Brain pericyte (primary cell): ENCODE measurements at regions not wholly inside any gene's neighbourhood (a gene's known extent, or its start where the extent isn't known, plus 50 kb on each side); places are given as distances from the start of the nearest gene placed in this dataset.

Experiments used
- DNase-seq: peaks from one replicate; pipeline ENCODE4 v3.0.0-alpha.2; 2012; ENCODE audit warnings: low read depth, low spot score

DNA sequence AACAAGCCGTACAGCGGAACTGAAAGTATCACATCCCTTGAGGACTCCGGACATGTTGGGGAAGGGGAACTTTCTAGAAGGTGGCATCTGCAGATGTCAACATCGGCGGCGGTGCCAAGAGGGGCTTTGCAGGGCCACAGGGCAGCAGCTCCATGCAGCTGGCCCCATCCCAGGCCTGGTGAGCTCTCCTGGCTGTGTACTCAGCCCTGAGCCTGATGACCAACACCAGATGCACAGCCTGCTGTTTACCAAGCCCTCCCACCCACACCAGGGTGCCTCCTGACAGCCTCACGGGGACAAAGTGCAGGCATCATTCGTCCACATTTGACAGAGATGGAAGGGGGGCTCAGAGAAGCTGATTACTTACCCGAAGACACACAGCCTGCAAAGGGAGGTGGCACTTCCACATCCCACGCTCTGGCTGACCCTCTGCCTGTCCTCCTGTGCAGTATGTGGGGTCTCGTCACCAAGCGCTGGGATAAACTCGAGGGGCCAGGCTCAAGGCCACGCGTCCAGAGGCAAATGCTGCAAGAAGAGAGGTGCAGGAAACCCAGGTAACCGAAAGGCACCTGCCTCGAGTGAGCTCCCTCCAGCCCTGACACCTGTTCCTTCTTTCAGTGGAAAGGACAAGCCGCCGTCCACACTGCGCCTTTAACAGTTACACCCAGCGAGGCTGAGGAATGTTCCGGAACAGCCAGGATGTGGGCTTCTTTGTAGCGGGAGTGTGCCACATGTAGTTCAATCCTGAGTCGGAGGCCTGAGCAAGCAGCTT lies 69.0 kb upstream of the ASAP2 start:
- DNase-seq: no peak

DNA sequence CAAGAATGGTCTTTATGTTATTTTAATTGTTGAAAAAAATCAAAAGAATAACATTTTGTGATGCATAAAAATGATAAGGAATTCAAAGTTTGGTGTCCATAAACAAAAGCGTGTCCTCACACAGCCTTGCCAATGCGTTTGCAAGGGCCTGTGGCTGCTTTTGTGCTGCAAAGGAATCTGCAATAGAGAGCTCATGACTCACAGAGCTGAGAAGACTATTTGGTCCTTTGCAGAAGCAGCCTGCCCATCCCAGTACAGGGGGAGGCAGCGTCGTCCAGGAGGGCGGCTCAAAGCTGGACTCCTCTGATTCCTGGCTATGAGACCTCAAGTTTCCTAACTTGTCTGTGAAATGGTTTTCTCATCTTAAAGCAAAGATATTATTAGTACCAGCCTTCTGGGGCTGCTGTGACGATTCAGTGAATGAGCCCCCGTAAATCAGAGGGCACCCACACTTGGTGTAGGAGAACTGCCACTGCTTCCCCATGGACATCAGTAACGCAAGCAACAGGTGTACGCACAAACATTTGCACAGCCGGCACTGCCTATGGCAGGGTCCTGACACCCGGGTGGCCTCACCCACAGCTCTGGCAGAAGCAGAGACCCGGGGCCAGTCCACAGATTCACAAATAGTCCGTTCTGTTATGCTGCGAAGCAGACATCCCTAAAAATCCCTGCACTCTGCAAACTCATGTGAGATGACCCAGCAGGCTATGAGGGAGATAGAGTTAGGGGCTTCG lies 70.6 kb upstream of the ASAP2 start:
- DNase-seq: no peak

DNA sequence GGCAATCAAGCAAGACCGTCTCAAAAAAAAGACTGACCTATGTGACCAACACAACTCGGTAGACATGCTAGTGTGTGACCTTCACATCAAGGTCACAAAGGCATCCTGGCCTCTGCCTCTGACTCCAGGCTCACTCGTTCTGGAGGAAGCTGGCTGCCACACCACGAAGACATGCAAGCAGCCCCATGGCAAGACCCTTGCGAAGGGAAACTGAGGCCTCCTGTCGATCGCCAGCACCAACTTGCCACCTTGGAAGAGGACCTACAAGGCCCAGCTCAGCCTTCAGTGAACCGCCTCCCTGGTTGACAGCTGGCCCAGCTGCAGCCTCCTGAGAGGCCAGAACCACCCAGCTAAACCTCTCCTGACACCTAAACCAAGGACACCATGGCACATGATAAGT lies 79.3 kb upstream of the ASAP2 start:
- no peak for DNase-seq

DNA sequence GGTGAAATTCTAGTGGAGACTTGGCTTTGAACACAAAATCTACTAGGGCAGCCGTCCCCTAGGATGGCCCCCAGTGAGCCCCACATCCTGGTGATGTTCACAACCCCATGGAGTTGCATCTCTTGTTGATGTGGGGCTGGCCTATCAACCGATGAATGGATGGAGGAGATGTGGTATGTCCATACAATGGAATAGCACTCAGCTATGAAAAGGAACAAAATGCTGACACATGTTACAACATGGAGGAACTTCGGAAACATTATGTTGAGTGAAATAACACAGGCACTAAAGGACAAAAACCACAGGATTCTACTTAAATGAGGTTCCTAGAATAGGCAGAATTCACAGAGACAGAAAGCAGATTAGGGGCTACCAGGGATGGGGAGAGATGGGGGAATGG lies 80.1 kb upstream of the ASAP2 start:
- DNase-seq: no peak

DNA sequence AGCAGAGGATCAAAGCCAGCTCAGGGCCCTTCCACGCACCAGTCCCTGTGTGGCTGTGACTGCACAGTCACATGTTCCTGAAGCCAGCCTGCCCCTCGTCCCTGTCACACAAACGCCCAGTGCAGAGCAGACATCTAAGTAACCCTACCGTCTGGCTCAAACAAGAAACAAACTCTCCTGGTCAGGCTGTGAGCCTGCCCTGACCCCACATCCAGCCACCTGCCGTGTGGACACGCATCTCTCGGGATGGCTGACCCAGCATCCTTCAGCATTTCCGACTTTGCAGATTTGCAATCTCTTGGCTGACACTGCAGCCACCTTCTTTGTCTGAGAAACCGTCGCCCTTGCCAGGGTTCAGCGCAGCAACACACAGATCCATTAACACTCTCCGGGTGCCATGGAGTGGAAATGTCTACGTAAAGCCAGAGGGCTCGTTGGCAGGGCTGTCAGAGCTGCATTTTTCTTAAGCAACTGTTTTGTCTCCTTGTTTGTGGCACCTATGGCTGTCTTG lies 82.3 kb upstream of the ASAP2 start:
- no peak for DNase-seq

DNA sequence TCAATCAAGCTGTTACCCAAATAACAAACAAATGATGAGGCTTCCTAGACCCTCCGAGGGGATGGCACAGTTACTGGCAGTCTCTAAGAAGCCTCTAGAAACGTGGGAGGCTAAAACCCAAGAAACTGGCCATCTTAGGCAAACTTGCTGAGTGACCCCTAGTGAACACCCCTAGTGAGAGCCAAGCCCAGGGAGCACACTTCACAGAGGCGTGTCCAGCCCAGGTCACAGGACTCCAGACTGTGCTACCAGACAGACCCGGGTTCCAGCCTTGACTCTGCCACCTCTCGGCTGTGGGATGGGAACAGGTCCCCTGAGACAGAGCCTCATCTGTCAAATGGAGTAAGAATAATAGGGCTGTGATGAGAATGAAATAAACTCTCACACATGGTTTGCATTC lies 83.5 kb upstream of the ASAP2 start:
- DNase-seq: no peak

DNA sequence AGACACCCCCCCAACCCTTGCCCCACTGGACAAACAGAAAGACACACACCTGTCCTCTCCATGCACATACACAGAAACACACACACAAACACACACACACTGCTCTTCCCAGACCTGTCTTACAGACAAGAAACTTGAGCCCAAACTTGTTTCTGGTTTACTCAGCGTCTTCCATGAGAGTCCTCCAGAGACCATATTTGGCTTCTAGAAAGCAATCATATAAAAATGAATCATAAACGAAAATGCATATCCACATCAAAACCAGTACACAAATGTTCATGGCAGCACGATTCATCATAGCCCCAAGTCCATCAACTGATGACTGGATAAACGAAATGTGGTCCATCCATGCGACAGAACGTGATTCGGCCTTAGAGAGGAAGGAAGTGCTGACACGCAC lies 84.2 kb upstream of the ASAP2 start:
- DNase-seq: no peak

DNA sequence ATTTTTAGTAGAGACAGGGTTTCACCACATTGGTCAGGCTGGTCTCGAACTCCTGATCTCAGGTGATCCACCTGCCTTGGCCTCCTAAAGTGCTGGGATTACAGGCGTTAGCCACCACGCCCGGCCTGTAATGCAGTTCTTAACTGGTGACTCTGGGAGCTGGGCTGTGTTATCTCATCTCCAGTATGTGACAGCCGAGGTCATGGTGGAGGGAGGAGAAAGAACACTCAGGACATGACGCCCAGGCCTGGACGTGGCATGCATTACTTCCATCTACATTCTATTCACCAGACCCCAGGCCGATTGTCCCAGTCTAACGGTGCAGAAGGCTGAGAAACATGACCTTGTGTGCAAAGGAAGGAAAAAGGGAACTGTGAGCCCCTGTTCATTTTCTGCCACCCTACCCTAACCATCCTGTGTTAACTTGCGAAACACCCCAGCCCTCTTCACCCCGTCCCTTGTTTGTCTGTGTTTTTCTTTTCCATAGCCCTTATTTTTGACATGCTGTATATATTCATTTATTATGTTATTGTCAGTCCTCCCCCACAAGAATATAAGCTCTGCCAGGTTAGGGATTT lies 88.1 kb upstream of the ASAP2 start:
- DNase-seq: no peak

DNA sequence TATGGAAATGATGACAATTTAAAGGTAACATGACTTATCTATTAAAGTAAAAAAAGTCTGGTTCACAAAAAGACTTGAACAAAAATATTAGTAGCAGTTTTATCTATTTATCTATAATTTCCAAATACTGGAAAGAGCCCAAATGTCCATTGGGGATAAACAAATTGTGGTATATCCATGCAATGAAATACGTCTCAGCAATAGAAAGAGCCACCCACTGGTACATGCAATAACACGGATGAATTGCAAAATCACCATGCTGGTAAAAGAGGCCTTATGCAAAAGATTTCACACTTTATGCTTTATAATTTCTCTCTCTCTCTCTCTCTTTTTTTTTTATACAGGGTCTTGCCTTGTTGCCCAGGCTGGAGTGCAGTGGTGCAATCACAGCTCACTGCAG lies 91.4 kb upstream of the ASAP2 start:
- DNase-seq: no peak

DNA sequence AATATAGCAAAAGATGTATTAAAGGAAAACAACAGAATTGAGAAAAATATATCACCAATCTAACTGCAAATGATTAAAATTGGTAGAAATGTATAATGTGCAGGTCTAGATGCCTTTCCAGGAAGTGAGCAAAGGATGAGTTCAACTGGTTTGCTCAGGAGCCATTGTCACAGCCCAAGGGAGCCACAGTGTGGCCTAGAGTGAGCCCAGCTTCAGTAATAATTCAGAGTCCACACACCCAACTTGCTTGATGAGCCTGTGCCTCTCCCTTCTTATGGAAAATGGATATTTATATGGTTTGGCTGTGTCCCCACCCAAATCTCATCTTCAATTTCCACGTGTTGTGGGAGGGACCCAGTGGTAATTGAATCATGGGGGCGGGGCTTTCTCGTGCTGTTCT lies 92.2 kb upstream of the ASAP2 start:
- DNase-seq: no peak

DNA sequence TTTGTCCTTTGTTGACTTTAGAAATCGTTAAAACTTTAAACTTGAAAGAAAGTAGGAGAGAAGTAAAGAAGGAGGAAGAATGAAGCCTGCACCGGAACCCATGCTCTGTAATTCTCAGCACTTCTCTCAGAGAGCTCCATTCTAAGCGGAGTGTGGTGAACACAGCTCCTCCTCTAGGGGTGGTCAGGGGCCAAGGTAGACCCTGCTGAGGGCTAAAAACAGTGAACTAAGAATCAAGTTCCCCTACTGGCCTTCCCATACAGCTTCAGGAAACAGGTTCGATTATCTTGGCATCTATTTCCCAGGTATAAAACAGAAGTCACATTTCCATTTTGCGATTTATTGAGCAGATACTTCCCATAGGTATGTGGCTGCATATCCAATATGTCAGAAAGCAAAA lies 92.7 kb upstream of the ASAP2 start:
- DNase-seq: no peak

DNA sequence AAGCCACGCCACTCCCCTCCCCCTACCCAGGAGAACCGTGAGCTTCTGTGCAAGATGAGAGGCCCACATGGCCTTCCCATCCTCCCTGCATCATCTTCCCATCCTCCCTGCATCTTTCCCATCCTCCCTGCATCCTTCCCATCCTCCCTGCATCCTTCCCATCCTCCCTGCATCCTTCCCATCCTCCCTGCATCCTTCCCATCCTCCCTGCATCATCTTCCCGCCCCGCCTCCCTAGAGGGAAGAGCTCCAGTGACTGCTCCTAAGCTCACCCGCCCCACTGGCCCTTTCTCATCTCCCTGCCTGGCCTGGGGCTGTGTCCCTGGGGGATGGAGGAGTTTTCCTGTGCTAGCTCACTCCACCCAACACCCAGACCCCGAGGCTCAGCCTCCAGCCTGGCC lies 93.3 kb upstream of the ASAP2 start:
- DNase-seq: no peak

DNA sequence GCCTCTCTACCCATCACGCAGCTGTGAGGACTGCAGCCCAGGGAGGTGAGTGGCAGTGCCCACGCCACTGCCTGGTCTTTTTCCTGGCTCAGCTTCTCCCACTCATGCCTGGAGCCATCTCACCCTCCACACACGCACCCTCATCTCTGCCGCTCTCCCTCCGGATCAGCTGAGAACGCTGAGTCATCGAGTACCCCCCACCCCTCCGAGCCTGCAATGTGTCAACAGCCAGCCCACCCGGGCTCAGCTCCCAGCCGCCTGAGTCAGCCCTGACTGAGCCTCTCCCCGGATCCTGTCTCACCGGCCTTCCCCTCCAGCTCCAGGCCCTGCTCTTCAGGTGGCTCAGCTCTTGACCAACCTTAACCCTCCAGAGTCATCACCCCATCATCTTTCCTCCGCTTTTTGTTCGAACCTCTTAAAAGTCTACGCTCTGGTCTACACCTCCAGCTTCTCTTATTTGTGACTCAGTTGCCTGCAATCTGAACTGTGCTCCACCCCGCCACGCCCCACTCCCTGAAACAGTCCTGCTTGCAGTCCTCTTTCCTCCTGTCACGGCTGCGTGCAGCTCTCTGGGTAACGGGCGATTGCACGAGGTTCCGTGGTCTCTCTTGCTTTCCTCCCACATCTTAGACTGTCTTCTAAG lies 94.4 kb upstream of the ASAP2 start:
- peak; percentile 72 for DNase-seq

DNA sequence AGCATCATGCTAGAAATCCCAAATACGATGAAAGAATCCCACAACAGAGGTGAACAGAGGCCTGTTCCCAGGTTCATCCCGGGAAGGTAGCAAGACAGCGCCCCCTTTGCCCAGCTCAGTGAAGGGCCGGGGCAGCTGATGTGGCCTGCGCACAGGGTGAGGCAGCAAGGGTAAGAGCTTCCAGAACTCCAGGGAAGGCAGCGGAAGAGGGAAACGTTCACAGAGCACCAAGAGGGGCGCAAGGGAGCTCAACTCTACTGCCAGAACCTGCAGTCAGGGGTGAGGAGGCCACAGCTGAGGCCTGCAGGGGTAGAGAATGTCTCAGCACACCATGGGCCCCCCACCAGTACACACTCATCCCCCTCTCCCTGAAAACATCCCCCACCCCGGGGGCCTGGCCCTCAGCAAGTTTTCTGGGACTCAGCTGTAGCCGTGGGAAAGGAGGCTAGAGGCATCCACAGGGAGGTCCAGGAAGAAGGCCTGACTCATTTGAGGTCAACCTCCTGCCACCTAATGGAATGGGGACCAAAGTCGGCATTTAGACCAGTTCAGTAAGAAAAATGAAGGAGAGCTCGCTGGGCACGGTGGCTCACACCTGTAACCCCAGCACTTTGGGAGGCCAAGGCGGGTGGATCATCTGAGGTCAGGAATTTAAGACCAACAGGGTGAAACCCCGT lies 95.6 kb upstream of the ASAP2 start:
- DNase-seq: peak; percentile 74

DNA sequence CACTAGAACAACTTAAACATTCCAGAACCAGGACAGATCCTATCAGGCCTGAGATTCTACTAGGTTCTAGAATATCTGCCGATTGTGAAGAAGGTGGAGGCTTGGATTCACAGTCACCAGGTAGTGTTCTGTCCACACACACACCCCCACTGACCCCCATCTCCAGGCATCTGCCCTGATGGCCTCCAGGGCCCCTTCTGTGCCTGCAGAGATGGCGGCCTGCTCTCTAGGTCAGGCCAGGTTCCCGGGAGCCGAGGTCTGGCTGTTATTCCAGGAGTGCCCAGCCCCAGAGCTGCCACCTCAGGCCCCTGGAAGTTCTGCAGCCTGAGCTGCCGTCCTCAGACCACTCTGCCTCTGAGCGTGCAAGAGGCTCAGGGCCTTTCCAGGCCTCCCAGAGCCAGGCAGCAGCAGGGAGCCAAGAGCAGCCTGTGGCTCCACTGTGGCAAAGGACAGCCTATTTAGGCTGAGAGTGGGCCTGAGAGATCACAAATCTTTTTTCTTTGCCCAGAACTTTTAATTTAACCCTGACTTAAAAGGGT lies 96.2 kb upstream of the ASAP2 start:
- DNase-seq: no peak

DNA sequence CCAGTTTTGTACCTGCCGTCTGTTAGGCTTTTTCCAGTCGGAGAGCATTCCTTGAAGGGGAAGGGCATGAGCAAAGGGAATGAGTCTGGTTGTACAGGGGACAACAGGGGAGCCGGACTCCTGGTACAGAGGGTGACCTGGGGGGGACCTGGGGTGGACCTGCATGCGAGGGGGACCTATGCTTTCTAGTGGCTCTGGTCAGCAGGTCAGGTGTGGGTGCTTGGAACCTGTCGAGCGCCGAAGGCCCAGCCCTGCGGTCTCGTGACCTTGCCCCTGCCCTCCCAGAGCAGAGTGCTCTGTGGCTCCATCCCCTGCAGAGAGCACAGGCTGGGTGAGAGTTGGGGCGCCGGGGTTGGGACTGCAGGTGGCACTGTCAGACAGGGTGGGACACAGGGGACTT lies 96.7 kb upstream of the ASAP2 start:
- DNase-seq: no peak

DNA sequence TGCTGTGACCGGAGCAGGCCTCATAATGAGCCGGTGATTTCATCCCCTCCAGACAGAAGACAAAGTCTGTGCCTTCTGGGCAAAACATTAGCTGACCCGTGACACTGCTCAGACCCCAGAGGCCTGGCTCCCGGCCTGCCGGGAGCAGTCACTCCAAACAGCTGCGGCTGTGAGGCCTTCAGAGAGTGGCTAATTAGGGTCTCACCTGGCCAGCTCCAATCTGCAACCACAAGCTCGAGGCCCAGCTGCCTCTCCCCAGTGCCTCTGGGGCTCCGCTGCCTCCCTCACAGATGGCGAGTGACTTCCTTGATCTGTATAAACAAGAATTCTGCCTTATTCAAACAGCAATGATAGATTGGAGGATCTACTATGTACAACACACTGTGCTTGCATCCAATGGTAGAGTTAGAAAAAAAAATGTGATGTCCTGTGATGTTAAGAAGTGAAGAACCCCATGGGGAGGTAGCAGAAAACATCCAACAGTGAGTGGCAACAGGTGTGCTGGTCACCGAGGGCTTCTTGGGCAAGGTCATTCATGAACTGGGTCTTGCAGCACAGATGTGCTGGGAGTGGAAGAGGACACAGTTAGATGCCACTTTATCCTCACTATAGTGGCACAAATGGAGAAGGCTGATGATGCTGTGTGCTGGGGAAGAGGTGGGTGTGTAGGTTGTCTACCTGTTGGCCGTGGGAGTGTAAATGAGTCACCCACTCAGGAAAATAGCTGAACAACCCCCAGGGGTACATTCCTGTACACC lies 98.2 kb upstream of the ASAP2 start:
- DNase-seq: no peak

DNA sequence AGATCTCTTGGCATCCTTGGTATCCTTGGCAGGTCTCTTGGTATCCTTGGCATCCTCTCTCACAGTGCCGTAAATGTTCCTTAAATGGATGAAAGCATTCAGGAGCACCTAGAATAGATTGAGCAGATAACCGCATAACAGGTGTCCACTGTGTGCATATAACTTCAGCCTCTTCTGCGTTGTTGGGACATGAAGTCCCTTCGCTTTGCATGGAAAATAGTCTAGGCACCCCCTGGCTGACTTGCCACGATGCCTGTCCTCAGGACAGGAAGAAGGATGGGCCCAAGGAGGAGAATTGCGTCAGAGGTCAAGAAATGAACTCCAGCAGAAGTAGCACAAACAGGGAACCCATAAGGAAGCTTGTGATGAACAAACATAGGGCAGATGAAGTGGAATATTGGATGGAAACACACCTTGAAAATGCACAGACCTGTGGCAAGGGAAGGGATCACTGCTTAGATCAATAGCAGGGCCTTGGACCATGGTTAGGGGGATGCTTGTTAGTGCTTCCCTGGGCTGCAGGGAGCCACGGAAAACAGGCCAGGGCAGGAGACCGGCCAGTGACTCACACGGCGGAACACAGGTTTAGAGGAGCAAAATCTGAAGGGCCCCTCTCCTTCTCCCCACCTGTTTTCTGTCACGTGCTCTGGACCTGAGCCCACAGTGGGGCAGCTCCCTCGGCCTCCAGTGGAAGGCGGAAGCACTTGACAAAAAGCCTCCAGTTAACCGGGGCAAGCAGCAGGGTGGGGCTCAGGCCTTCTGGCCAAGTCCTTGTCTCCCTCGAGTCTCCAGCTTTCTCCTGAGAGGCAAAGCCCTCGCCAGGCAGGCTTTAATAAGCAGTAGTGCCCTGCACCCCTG lies 99.2 kb upstream of the ASAP2 start:
- DNase-seq: no peak

DNA sequence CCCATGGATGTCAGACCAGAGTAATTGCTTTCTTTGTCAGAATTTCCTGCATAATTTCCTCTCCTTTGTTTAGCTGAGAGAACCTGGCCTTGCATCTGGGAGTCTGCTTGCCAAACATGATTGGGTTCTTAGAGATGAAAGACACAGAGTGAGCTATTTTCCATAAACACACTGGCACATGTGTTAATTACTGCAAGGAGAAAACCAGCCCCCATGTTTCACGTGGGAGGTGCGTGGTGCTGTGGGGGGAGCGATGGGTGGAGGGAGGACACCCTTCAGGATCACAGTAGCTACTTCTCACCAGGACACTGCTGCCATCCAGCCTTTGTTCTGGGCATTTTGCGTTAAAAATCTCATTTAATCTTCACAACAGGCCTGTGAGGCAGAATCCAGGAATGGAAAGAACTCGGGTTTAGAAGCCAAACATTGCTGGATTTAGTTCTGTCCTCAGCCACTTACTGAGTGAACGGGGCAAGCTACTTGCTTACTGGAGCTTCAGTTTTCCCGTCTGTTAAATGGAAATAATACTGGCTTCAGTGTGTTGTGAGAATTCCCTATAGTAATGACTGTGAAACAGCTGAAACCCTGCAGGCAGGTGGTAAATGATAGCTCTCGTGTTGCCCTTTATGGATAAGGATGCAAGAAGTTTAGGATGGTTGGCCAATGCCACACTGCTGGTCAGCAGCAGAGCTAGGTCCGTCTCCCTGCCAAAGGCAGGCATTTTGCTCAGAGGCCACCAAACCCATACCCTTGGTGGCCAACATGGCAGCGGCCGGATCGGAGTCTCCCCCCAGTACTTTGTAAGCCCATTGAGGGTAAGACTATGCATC lies 100.1 kb upstream of the ASAP2 start:
- no peak for DNase-seq
